SK-N-SH treated with all-trans-retinoic acid at 6 μM for 48 hours (cell line): ENCODE measurements at regions not wholly inside any gene's neighbourhood (a gene's known extent, or its start where the extent isn't known, plus 50 kb on each side); places are given as distances from the start of the nearest gene placed in this dataset.

Experiments
- OSR1 ChIP-seq: fragments of 250-450 bp; sonication (Bioruptor Pico); IDR thresholded peaks from 2 replicates; pipeline ENCODE4 v1.8.0; 2022; ENCODE audit warnings: moderate library complexity, mild to moderate bottlenecking, inconsistent platforms
- PATZ1 ChIP-seq: fragments of 250-450 bp; sonication (Bioruptor Pico); IDR thresholded peaks from 2 replicates; pipeline ENCODE4 v1.8.0; 2020; ENCODE audit warnings: mild to moderate bottlenecking, moderate library complexity, borderline replicate concordance
- ZNF70 ChIP-seq: fragments of 450-650 bp; formaldehyde crosslinking; IDR thresholded peaks from 2 replicates; pipeline ENCODE4 v1.5.0; 2020; ENCODE audit warnings: mild to moderate bottlenecking, moderate library complexity

- TF ChIP-seq OSR1, result no peak
- TF ChIP-seq PATZ1 (CRISPR knock-in tag), result no peak
- TF ChIP-seq ZNF70 (CRISPR knock-in tag), result no peak
Observed at GRCh38 chr10:131799429-131799828, 101.4 kb upstream of the PPP2R2D start.
